T-helper 1 cell treated with Interleukin-12 subunit alpha and Interleukin-12 subunit beta and Interleukin-4 antibody, amounts not matched to agents 30 ng/mL and 1 ng/mL, for 36 hours (primary cell): ENCODE measurements at regions not wholly inside any gene's neighbourhood (a gene's known extent, or its start where the extent isn't known, plus 50 kb on each side); places are given as distances from the start of the nearest gene placed in this dataset.

Source experiments
- intact Hi-C: fragments of 100-400 bp; cut with micrococcal nuclease; formaldehyde crosslinking; loops from one replicate; pipeline ENCODE4 v1.15.1; 2024

DNA sequence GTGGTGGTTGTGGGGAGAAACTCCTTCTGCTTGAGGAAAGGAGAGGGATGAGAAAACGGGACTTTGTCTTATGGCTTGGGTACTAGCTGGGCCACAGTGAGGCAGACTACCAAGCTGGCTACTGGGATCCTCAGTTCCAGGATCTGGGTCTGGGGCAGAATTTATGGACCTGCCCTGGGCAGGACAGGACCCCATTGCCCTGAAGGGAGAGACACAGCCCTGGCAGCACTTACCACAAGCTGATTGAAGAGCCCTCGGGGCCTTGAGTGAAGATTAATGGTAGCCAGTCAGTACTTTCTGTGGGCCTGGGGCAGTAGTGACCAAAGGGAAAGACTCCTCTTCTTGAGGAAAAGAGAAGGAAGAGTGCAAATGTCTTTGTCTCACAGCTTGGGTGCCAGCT lies 799.7 kb downstream of the SI start:
- intact Hi-C loops: no loop called here

DNA sequence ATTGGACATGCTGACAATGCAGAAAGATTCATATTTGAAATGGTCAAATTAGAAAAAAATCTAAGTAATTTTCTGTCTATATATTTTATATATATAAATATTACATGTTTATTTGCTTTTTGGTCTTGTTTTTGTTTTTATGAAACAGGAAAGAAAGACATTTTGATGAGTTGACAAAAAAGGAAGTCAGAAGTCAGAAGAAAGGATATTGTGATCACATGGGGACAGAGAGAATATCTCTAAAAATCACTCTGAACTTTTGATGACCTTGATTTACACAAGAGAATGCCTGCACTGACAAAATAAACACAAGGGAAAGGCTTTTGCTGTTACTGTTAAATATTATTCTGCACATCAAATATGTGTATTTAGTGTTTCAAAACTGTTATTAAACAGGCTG lies 811.2 kb downstream of the SI start:
- intact Hi-C loops: no loop called here

DNA sequence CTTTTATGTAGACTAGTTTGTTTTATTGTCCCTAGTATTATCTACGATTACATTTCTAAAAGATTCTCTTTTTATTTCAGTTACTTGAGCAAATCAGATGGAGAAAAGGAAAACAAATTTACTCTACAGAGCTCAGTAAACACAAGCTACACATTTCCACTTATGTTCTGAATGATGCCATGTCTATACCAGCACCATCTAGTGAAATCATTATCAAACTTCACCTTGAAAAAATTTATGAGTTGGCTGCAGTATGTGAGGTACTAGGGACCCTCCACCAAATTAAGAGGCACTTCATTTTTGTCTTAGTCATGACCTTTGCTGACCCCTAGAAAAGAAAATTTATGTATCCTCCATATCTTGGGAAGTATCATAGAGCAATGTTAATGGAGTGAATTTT lies 827.4 kb downstream of the SI start:
- intact Hi-C loops: no loop called here

DNA sequence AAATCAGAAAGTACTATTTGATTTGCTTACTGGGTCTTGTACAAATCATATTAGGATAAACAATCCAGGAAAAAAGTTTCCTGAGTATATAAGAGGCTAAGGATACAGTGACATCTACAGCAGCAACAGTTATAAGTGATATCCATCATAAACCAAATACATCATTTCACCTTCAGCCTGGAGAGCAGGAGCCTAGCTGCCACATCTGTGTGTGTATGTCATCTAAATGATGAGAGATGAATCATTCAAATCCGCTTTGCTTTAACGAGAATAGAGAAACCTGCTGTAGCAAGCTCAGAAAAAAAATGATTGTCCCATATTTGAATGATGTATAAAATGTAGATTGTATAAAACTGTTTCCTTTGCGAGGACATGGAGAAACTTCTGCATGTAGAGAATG lies 841.4 kb downstream of the SI start:
- intact Hi-C loops: no loop called here

DNA sequence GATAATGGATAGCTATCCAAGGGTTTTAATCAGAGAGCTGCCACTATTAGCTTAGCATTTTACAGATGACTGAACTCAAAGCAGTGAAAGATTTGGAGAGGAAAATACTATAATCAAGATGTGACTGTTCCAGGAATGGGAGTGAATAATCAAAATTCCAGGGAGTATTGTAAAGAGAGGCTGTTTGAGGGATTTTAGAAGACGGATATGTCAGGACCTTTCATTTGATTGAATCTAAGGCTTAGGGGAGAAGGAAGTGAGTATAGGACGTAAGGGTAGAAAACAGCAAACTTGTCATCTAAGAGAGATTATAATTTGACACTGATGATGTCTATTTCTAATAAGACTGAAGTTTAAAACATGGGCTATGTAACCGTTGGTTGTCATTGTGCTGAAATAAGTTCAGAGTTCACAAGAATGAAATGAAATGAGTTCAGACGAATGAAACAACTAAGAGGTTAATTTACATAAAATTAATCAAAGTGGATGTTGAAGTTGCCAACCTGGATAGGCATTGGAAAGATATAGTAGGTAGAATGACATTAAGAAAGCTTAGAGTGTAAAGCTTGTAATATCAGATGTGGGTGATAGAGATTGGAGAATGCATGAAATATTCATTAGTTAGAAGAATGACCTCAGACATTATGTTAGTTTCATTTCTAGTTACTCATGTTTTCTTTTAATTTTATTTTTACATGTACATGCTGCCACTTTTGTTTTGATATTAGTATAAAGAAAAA lies 842.8 kb downstream of the SI start:
- intact Hi-C loops: no loop called here

DNA sequence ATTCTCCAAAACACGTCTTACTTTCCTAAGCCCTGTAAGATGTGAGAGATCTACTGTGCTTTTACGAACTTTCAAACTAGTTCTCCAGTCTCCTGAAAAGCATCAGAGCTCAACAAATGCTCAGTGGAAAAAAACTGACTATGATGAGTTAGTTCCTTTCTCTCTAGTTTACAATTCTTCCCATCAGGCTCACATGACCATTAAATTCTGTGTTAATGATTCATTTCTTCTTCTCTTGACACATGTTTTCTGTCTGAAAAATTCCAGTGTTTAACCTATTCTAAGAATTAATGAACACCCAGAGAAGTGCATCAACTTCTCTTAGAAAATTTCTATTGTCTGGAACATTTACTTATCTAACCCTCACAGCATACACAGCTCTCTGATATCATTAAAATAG lies 844.3 kb downstream of the SI start:
- intact Hi-C loops: no loop called here

DNA sequence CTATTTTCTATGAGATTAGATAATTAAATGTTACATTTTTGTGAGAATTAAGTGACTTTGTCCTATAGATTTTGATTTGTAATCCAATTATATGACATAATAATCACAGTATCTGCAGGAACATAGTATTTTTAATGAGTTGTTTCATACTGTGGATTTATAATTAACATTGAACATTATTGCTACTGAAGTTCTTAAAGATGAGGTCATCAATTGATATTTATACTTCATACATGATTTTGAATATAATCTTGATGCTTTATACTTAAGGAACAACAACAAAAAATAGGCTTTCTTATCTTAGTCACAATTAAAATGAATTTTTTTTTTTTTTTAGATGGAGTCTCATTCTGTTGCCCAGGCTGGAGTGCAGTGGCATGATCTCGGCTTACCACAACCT lies 846.6 kb downstream of the SI start:
- intact Hi-C loops: no loop called here

DNA sequence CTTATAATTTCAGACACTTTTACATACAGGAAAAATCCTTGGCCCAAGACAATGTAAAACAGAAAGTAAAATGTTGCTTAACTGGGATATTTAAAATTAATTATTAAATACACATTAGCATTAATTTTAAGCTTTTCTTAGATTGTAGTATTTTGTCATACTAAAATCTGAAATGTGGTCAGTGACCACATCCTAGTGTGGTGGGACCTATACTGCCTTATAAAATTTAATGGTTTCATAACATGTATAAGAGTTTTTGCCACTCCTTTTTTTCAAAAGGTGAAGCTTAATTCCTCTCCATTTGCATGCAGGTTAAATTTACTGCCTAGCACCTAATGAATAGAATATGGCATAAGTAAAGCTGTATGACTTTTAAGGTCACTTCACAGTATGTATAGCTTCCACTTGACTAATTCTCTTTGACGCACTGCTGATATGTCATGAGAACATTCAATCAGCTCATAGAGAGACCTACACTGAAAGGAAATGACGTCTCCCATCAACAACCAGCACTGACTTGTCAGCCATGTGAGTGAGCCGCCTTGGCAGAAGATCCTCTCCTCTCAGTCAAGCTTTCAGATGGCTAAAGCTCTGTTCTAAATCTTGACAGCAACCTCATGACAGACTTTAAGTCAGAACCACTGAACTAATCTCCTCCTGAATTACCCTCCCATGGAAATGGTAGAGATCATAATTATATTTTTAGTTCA lies 847.8 kb downstream of the SI start:
- intact Hi-C loops: no loop called here

DNA sequence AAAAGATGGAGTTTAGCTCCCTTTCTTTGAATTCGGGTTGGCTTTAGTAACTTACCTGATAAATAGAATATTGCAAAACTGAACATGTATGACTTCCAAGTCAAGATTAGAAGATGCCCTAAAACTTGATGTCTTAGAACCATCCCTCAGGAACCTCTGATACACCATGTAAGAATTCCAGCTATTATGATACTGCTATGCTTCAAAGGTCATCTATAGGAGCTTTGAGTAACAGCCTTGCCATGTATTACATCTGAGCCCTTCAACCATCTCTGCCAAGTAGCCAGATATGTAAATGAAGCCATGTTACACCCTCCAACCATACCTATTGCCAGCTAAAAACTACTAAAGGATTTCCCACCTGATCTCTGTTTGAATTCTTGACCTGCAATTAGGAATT lies 854.2 kb downstream of the SI start:
- intact Hi-C loops: no loop called here

DNA sequence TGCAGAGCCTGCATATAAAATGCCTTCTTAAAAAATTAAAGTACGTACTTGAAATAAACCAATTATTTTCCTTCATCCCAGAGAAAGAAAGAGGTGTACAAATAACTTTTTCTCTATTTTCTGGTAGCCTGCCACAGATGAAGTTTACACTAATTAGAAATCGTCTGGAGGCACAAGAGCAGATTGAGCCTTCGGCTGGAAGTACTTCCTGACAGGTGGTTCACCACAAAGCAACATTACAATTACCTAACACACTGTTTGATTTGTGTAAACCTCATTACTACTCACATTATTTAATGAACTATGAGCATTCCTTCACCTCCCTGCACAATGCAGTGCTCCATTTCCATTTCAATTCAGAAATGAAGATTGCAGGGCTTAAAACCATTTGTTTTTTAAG lies 856.1 kb downstream of the SI start:
- intact Hi-C loops: no loop called here

DNA sequence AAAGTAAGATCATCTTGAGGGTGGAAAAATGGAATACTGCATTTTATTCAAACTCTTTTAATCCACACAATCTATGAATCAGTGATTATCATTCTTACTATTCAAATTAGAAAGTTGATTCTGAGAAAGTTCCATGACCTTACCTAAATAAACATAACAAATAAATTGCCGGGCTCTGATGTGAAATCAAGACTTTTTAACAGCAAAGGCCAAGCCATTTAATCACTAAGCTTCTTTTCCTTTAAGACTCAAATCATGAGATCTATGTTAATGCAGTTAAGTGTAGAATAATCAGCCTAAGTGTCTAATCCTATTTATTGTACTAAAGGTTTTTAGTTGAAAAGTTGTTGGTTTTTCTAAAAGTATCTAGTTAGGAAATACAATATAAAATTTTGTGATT lies 857.0 kb downstream of the SI start:
- intact Hi-C loops: no loop called here

DNA sequence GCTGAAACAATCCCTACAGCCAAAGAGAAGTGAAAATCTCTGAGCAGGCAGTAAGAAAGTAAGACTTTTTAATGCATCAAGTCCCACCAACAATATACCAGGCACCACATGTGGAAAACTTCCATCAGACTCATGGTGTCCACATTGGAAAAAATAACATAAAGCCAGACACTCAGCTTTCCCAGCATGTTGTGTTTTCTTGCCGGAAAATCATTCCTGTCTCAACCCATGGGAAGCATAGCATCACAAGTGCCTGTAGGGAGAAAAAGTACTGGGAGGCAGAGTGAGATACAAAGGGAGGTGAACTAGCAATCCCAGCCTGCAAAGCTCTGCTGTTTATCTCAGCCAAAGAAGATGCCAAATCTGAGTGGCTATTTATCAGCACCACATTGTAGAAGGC lies 868.9 kb downstream of the SI start:
- intact Hi-C loops: no loop called here

DNA sequence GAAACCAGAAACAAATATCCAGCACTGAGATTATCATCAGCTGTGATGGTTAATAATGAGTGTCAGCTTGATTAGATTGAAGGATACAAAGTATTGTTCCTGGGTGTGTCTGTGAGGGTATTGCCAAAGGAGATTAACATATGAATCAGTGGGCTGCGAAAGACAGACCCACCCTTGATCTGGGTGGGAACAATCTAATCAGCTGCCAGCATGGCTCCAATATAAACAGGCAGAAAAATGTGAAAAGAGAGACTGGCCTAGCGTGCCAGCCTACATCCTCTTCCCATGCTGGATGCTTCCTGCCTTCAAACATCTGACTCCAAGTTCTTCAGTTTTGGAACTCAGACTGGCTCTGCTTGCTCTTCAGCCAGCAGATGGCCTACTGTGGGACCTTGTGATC lies 869.5 kb downstream of the SI start:
- intact Hi-C loops: no loop called here

DNA sequence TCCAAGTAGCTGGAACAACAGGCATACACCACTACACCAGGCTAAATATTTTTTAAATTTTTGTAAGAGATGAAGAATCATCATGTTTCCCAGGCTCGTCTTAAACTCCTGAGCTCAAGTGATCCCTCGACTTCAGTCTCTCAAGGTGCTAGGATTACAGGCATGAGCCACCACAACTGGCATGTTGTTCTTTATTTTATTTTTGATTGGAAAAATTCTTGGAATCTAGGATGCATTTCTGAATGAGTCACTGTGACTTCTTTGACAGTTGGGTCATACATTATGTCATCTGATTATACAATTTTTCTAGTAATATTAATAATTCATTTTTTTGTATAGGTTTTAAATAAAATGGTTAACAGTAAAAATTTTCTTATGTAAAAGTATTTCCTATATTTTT lies 870.2 kb downstream of the SI start:
- intact Hi-C loops: no loop called here

DNA sequence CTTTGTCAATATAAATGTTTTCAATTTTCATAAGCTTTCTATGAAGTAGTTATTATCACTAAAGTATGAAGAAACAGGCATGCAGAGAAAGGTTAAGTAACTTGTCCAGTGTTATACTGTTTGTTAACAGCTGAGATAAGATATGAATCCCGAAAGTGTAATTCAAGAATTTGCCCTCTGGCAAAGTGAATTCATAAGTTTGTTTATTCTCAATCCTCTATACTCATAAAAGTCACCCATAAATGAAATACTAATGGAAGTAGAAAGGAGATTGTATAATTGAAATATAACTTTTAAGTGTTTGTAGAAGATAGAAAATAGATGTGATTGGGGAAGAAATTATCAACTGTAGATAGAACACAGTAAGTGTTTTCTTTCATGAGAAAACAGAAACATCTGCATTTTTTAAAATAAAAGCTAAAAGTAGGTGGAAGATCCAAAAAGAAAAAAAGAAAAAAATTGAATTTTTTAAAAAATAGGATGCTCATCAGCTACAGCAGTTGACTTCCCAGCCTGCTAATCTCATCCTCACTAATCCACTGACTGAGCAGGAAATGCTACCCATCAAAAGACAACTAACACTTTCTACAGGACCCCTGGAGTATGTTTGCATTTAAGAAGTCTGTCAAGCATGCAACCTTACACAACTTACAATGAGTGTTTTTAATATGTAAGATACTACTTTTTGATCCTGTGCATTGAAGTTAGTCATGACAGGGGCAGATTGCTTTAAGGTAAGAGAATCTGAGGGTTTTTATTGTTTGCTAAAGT lies 878.1 kb downstream of the SI start:
- intact Hi-C loops: no loop called here

DNA sequence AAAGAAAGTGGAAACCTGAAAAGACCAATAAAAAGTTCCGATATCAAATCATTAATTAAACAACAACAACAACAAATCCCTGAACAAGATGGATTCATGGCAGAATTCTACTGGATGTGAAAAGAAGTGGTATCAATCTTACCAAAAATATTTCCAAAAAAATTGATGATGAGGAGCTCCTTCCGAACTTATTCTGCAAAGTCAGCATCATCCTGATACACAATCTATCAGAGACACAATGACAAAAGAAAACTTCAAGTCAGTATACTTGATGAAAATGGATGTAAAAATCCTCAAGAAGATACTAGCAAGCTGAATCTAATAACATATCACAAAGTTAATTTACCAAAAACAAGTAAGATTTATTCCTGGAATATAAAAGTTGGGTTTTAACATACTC lies 881.8 kb downstream of the SI start:
- intact Hi-C loops: no loop called here

DNA sequence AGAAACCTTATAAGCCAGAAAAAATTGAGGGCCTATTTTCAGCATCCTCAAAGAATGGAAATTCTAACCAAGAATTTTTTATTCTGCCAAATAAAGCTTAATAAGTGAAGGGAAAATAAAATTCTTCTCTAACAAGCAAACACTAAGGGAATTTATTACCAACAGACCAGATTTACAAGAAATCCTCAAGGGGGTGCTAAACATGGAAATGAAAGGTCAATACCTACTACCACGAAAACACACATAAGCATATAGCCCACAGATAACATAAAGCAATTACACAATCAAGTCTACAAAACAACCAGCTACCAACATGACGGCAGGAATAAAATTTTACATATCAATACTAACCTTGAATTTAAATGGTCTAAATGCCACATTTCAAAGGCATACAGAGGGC lies 883.5 kb downstream of the SI start:
- intact Hi-C loops: no loop called here

DNA sequence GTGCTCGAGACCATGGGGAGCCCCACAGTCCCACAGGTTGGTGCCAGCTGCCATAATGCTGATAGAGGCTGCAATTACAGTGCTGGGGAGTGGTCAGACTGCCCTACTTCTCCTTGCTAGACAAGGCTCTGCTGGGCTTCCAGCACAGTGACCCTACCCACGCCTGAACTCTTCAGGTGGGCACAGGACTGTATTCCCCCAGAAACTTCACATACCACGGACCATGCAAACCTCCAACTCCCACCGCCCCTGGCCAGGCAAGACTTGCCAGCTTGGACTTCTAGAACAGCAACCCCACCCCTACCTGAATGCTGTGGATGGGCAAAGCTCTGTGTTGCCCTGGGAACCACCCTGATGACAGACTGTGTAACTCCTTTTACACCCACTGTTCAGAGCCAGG lies 885.3 kb downstream of the SI start:
- intact Hi-C loops: no loop called here

DNA sequence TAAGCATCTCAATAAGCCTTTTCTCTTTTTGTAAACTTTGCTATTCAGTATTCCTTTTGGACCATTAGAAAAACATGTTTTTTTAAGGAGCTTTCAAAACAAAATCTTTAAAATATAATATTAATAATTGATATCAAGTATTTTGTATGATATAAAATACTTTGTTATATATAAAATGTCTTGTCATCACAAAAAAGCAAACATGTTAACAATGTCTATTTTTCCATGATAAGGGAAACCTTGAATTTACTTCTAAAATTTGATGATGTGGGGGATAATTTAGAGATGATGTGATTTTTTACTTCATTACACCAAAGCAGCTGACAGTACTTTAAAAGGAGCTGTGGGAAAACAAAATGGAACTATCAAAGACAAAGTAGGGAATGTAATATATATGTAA lies 887.7 kb downstream of the SI start:
- intact Hi-C loops: no loop called here

DNA sequence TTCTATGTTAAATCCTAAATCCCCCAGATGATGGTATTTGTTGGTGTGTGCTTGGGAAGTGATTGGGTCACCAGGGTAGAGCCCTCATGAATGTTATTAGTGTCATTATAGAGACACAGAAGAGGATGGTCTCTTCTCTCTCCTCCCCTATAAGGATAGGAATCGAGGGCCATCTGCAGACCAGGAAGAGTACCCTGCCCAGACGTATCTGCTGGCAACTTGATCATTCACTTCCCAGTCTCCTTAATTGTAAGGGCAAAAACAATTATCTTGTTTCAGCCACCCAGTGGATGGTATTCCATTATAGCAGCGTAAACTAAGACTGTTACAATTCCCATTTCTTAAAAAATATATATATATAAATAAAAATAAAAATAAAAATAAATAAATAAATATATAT lies 892.2 kb downstream of the SI start:
- intact Hi-C loops: no loop called here

DNA sequence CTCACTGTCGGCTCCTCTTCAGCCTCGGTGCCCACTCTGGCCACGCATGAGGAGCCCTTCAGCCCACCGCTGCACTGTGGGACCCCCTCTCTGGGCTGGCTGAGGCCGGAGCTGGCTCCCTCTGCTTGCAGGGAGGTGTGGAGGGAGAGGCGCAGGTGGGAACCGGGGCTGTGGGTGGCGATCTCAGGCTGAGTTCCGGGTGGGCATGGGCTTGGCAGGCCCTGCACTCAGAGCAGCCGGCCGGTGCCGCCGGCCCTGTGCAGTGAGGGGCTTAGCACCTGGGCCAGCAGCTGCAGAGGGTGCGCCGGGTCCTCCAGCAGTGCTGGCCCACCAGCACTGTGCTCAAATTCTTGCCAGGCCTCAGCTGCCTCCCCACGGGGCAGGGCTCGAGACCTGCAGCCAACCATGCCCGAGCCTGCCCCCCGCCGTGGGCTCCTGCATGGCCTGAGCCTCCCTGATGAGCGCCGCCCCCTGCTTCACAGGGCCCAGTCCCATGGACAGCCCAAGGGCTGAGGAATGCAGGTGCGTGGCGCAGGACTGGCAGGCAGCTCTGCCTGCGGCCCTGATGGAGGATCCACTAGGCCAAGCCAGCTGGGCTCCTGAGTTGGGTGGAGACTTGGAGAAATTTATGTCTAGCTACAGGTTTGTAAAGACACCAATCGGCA lies 899.1 kb downstream of the SI start:
- intact Hi-C loops: no loop called here

DNA sequence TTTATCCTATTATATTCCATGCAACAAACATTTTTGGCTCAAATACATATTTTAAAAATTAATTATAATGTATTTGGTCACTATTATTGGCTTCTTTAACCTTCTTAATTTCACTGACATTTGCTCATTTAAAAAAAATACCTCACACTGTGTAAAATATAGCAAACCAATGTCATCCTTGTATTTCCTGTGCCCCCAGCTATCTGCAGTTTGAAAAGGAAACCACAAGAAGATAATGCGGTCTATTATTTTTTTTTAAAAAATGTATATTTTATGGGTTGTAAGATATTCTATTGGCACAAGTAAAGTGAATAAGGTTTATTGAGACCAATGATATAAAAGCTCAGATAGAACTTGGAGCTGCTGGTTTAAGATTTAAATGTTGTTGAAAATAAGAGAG lies 904.2 kb downstream of the SI start:
- intact Hi-C loops: no loop called here
